Neural crest cell (in vitro differentiated cells): ENCODE measurements at regions not wholly inside any gene's neighbourhood (a gene's known extent, or its start where the extent isn't known, plus 50 kb on each side); places are given as distances from the start of the nearest gene placed in this dataset.

Experiments used
- DNase-seq: peaks from one replicate; pipeline ENCODE4 v3.0.0; 2021; ENCODE audit warnings: low read depth, mixed read lengths, low spot score
- H3K27ac Mint-ChIP-seq: one replicate; pipeline ENCODE4 v1.8.0; 2021; ENCODE audit warnings: mild to moderate bottlenecking, mixed read lengths; ENCODE audit not compliant: unreplicated experiment
- H3K27me3 Mint-ChIP-seq: 2 replicates; pipeline ENCODE4 v1.8.0; 2021; ENCODE audit warnings: low read depth, mild to moderate bottlenecking, mixed read lengths
- H3K36me3 Mint-ChIP-seq: 2 replicates; pipeline ENCODE4 v1.8.0; 2021; ENCODE audit warnings: low read depth, mild to moderate bottlenecking, mixed read lengths
- H3K4me1 Mint-ChIP-seq: 2 replicates; pipeline ENCODE4 v1.8.0; 2021; ENCODE audit warnings: mixed read lengths
- H3K4me3 Mint-ChIP-seq: one replicate; pipeline ENCODE4 v1.8.0; 2021; ENCODE audit warnings: mild to moderate bottlenecking, mixed read lengths
- H3K9me3 Mint-ChIP-seq: 2 replicates; pipeline ENCODE4 v1.8.0; 2021; ENCODE audit warnings: mixed read lengths
- CTCF ChIP-seq: fragments of 200-600 bp; sonication (generic); conservative IDR thresholded peaks from 2 replicates; pipeline ENCODE4 v1.5.0; 2021; ENCODE audit warnings: antibody characterized with exemption, mild to moderate bottlenecking

- H3K4me1 Mint-ChIP-seq = no peaks in the 10 kb centered on the region
- H3K27ac Mint-ChIP-seq = no peak overlapping the region
- no peak overlapping the region for H3K4me3 Mint-ChIP-seq
- DNase-seq = no peak
- H3K27me3 Mint-ChIP-seq = no peaks in the 10 kb centered on the region
- no peak for TF ChIP-seq CTCF
- peaks cover 4% of the 10 kb centered on the region for H3K9me3 Mint-ChIP-seq
- H3K36me3 Mint-ChIP-seq = no peaks in the 10 kb centered on the region
Observed at GRCh38 chr16:79712276-79712675, 111.7 kb upstream of the MAF start.

- Mint-ChIP-seq H3K36me3 (no peaks in the 10 kb centered on the region), H3K27ac (no peak overlapping the region), H3K9me3 (peaks cover 2% of the 10 kb centered on the region), H3K4me3 (no peak overlapping the region), H3K4me1 (no peaks in the 10 kb centered on the region), H3K27me3 (no peaks in the 10 kb centered on the region)
- no peak for TF ChIP-seq CTCF
- no peak for DNase-seq
Observed at GRCh38 chr16:79707876-79708275, 107.3 kb upstream of the MAF start.

- no peak overlapping the region for H3K27ac Mint-ChIP-seq
- H3K4me1 Mint-ChIP-seq = no peaks in the 10 kb centered on the region
- TF ChIP-seq CTCF = no peak
- DNase-seq = no peak
- no peaks in the 10 kb centered on the region for H3K9me3 Mint-ChIP-seq
- H3K27me3 Mint-ChIP-seq = no peaks in the 10 kb centered on the region
- H3K4me3 Mint-ChIP-seq = no peak overlapping the region
- H3K36me3 Mint-ChIP-seq = no peaks in the 10 kb centered on the region
Observed at GRCh38 chr16:79703066-79703465, 102.5 kb upstream of the MAF start.

GRCh38 chr16:79698341-79698753 lies 97.8 kb upstream of the MAF start:
- DNase-seq = no peak
- H3K4me3 Mint-ChIP-seq = no peak overlapping the region
- TF ChIP-seq CTCF = no peak
- no peaks in the 10 kb centered on the region for H3K27me3 Mint-ChIP-seq
- peaks cover 11% of the 10 kb centered on the region for H3K9me3 Mint-ChIP-seq
- no peaks in the 10 kb centered on the region for H3K4me1 Mint-ChIP-seq
- no peak overlapping the region for H3K27ac Mint-ChIP-seq
- H3K36me3 Mint-ChIP-seq = no peaks in the 10 kb centered on the region

- H3K27me3 Mint-ChIP-seq = no peaks in the 10 kb centered on the region
- TF ChIP-seq CTCF = no peak
- no peaks in the 10 kb centered on the region for H3K4me1 Mint-ChIP-seq
- H3K9me3 Mint-ChIP-seq = peaks cover 11% of the 10 kb centered on the region
- H3K4me3 Mint-ChIP-seq = no peak overlapping the region
- DNase-seq = no peak
- no peak overlapping the region for H3K27ac Mint-ChIP-seq
- H3K36me3 Mint-ChIP-seq = no peaks in the 10 kb centered on the region
Observed at GRCh38 chr16:79697562-79698112, 97.1 kb upstream of the MAF start.

- H3K4me3 Mint-ChIP-seq = no peak overlapping the region
- DNase-seq = no peak
- peaks cover 25% of the 10 kb centered on the region for H3K9me3 Mint-ChIP-seq
- peaks cover 24% of the 10 kb centered on the region for H3K4me1 Mint-ChIP-seq
- TF ChIP-seq CTCF = no peak
- H3K36me3 Mint-ChIP-seq = peaks cover 4% of the 10 kb centered on the region
- no peaks in the 10 kb centered on the region for H3K27me3 Mint-ChIP-seq
- H3K27ac Mint-ChIP-seq = no peak overlapping the region
Observed at GRCh38 chr16:79691007-79691406, 90.5 kb upstream of the MAF start.
